SK-N-SH (cell line): ENCODE measurements at regions not wholly inside any gene's neighbourhood (a gene's known extent, or its start where the extent isn't known, plus 50 kb on each side); places are given as distances from the start of the nearest gene placed in this dataset.

Experiments
- CTCF ChIA-PET: fragments of 300-600, 350-600 bp; formaldehyde crosslinking; extraction: SDS; loops from one replicate; lab custom pipeline; 2021; lab: Yijun Ruan, JAX
- POLR2A ChIA-PET: fragments of 350-600 bp; sonication (Branson Sonifier 250); formaldehyde crosslinking; extraction: SDS; loops from one replicate; lab custom pipeline; 2020; ENCODE audit warnings: antibody characterized with exemption, inconsistent platforms; lab: Yijun Ruan, JAX
- DNase-seq: peaks from one replicate; pipeline ENCODE4 v3.0.0; 2012
- H2AFZ ChIP-seq: fragments of 200-600 bp; sonication (generic); 2 replicates; pipeline ENCODE4 v1.8.1; 2016; ENCODE audit warnings: antibody characterized with exemption, mild to moderate bottlenecking, low read depth
- H3F3A ChIP-seq: fragments of 200-600 bp; sonication (generic); replicated peaks from 2 replicates; pipeline ENCODE3; 2016; ENCODE audit warnings: antibody characterized with exemption, mild to moderate bottlenecking; ENCODE audit not compliant: insufficient read depth
- H3K27ac ChIP-seq, 2 experiments: fragments of 200-500 bp in 1 of 2; fragments of 200-600 bp in 1 of 2; sonication (Bioruptor generic) in 1 of 2; sonication (generic), shearing (Covaris generic) in 1 of 2; 2 replicates each; pipeline versions ENCODE4 v1.5.1 to v1.6.1; 2014 to 2016; ENCODE audit warnings: low read depth in 2 of 2, inconsistent platforms in 1 of 2, low read length in 1 of 2, mild to moderate bottlenecking in 1 of 2, mixed read lengths in 1 of 2
- H3K27me3 ChIP-seq: fragments of 200-600 bp; sonication (generic), shearing (Covaris generic); 2 replicates; pipeline ENCODE4 v1.6.1; 2016; ENCODE audit warnings: mixed run types; ENCODE audit not compliant: insufficient read depth
- H3K36me3 ChIP-seq, 2 experiments: fragments of 200-500 bp in 1 of 2; fragments of 200-600 bp in 1 of 2; sonication (Bioruptor generic) in 1 of 2; sonication (generic) in 1 of 2; replicated peaks in 1 of 2; 2 replicates each; pipeline versions ENCODE3 to v1.5.1; 2014 to 2016; ENCODE audit warnings: low read length in 1 of 2, mild to moderate bottlenecking in 1 of 2; ENCODE audit not compliant: insufficient read depth in 2 of 2, control insufficient read depth in 1 of 2
- H3K4me1 ChIP-seq, 2 experiments: fragments of 200-500 bp in 1 of 2; fragments of 200-600 bp in 1 of 2; sonication (Bioruptor generic) in 1 of 2; sonication (generic), shearing (Covaris generic) in 1 of 2; 2 replicates each; pipeline versions ENCODE4 v1.5.1 to v1.6.1; 2014 to 2016; ENCODE audit warnings: low read depth in 1 of 2, low read length in 1 of 2, mixed run types in 1 of 2; ENCODE audit not compliant: insufficient read depth in 2 of 2, control insufficient read depth in 1 of 2
- H3K4me2 ChIP-seq: fragments of 200-600 bp; sonication (generic), shearing (Covaris generic); 2 replicates; pipeline ENCODE4 v1.6.1; 2017; ENCODE audit warnings: mixed run types
- H3K4me3 ChIP-seq, 2 experiments: fragments of 200-500 bp in 1 of 2; fragments of 200-600 bp in 1 of 2; sonication (Bioruptor generic) in 1 of 2; sonication (generic), shearing (Covaris generic) in 1 of 2; 2 replicates each; pipeline versions ENCODE4 v1.5.1 to v1.8.1; 2014 to 2016; ENCODE audit warnings: low read depth in 2 of 2, inconsistent platforms in 1 of 2, low read length in 1 of 2, mild to moderate bottlenecking in 1 of 2, mixed read lengths in 1 of 2, moderate library complexity in 1 of 2
- H3K79me2 ChIP-seq: fragments of 200-600 bp; sonication (generic); 2 replicates; pipeline ENCODE4 v1.8.1; 2017; ENCODE audit warnings: mild to moderate bottlenecking; ENCODE audit not compliant: insufficient read depth
- H3K9ac ChIP-seq: fragments of 200-600 bp; sonication (generic); 2 replicates; pipeline ENCODE4 v1.6.1; 2017; ENCODE audit warnings: mixed run types
- H3K9me2 ChIP-seq: fragments of 200-600 bp; sonication (generic); 2 replicates; pipeline ENCODE4 v1.6.1; 2017; ENCODE audit warnings: mixed run types
- H3K9me3 ChIP-seq: fragments of 200-600 bp; sonication (generic); 2 replicates; pipeline ENCODE4 v1.6.1; 2017; ENCODE audit warnings: mixed run types, mild to moderate bottlenecking, moderate library complexity
- H4K20me1 ChIP-seq: fragments of 200-600 bp; sonication (generic); 2 replicates; pipeline ENCODE4 v1.6.1; 2017; ENCODE audit warnings: mild to moderate bottlenecking, mixed run types; ENCODE audit not compliant: insufficient read depth
- EP300 ChIP-seq, 2 experiments: IDR thresholded peaks; 2 replicates each; pipeline versions ENCODE4 v1.4.0 to v1.6.1; 2012; ENCODE audit warnings: borderline replicate concordance in 1 of 2, low read depth in 1 of 2, low read length in 1 of 2
- FOSL2 ChIP-seq: IDR thresholded peaks from 2 replicates; pipeline ENCODE4 v1.4.0; 2012; ENCODE audit warnings: low read depth, mild to moderate bottlenecking, moderate library complexity, borderline replicate concordance
- GATA2 ChIP-seq: sonication (generic); formaldehyde crosslinking; IDR thresholded peaks from 2 replicates; pipeline ENCODE4 v1.5.0; 2020; ENCODE audit warnings: mild to moderate bottlenecking, missing genetic modification reagents
- MXI1 ChIP-seq: IDR thresholded peaks from 2 replicates; pipeline ENCODE4 v1.6.1; 2012; ENCODE audit warnings: mild to moderate bottlenecking, low read depth, low read length, improper control_type of control experiment
- NRF1 ChIP-seq: IDR thresholded peaks from 2 replicates; pipeline ENCODE4 v1.6.1; 2012; ENCODE audit warnings: low read depth, mild to moderate bottlenecking, low read length
- PBX3 ChIP-seq: IDR thresholded peaks from 2 replicates; pipeline ENCODE4; 2012
- POLR2AphosphoS5 ChIP-seq: IDR thresholded peaks from 2 replicates; pipeline ENCODE4 v1.6.1; 2012; ENCODE audit warnings: low read depth, low read length
- RXRA ChIP-seq: IDR thresholded peaks from 2 replicates; pipeline ENCODE4 v1.4.0; 2012; ENCODE audit warnings: low read depth, mild to moderate bottlenecking, borderline replicate concordance
- SMC3 ChIP-seq: IDR thresholded peaks from 2 replicates; pipeline ENCODE4 v1.6.1; 2012; ENCODE audit warnings: low read depth, low read length, improper control_type of control experiment
- WGBS: methylation state at CpG from one replicate; pipeline ENCODE4 v1.1.6; 2017; ENCODE audit warnings: low lambda C conversion rate; 5-methylcytosine and 5-hydroxymethylcytosine counted together
- TF ChIP-seq, protein P1 (sequence below): IDR thresholded peaks from 2 replicates; pipeline ENCODE4 v1.4.0; 2012; ENCODE audit warnings: low read depth, borderline replicate concordance

DNA sequence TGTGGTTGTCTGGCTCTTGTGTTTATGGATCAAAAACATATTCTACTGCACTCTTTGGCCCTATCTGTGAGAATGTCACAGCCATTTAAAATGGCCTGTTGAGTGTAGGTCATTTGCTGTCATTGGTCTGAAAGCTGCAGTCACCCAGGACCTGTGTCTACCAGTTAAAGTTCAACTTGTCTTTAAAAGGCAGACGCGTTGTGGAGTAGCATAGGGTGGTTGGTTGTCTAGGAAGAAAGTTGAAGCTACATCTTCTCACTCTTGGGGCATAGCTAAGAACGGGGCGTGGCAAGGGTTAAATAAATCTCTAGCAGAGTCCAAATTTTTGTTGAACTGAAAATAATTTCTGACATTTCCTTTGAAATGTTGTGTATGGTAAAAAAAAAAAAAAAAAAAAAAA is 110.7 kb upstream of the E2F8 start (continued):
- TF ChIP-seq RXRA (no peak), SMC3 (no peak)

GRCh38 chr11:19350160-19350559 is 109.4 kb upstream of the E2F8 start:
- H3K4me1 ChIP-seq: peaks cover 0 to 11% of the 10 kb centered on the region in 2 experiments; a peak in 2 of 4 replicates
- DNase-seq: no peak
- no peaks in the 10 kb centered on the region for H3K9me2 ChIP-seq
- ChIA-PET CTCF (no interaction called here), POLR2A (no interaction called here)
- no peak overlapping the region for H3K4me3 ChIP-seq
- H3K4me2 ChIP-seq: no peak overlapping the region
- H3K27me3 ChIP-seq: peaks cover 63% of the 10 kb centered on the region
- no peak overlapping the region for H2AFZ ChIP-seq
- H3K27ac ChIP-seq: no peak overlapping the region
- TF ChIP-seq, protein P1, sequence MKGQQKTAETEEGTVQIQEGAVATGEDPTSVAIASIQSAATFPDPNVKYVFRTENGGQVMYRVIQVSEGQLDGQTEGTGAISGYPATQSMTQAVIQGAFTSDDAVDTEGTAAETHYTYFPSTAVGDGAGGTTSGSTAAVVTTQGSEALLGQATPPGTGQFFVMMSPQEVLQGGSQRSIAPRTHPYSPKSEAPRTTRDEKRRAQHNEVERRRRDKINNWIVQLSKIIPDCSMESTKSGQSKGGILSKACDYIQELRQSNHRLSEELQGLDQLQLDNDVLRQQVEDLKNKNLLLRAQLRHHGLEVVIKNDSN: no peak
- TF ChIP-seq MXI1 (no peak), GATA2 (CRISPR knock-in tag) (no peak)
- WGBS: 75% methylated on average over 11 of the region's 11 CpGs
- H3K36me3 ChIP-seq: no peaks in the 10 kb centered on the region
- H4K20me1 ChIP-seq: no peaks in the 10 kb centered on the region
- no peaks in the 10 kb centered on the region for H3F3A ChIP-seq
- no peak overlapping the region for H3K9ac ChIP-seq
- no peaks in the 10 kb centered on the region for H3K79me2 ChIP-seq
- H3K9me3 ChIP-seq: no peaks in the 10 kb centered on the region

- POLR2A ChIA-PET: no interaction called here
- Histone ChIP-seq H3K9me3 (no peaks in the 10 kb centered on the region), H3K36me3 (no peaks in the 10 kb centered on the region), H4K20me1 (no peaks in the 10 kb centered on the region), H3K9me2 (no peaks in the 10 kb centered on the region), H3K79me2 (no peaks in the 10 kb centered on the region), H3K27ac (no peak overlapping the region), H2AFZ (no peak overlapping the region), H3F3A (no peaks in the 10 kb centered on the region), H3K4me1 (peaks cover 0 to 12% of the 10 kb centered on the region in 2 experiments; a peak in 2 of 4 replicates), H3K4me2 (no peak overlapping the region)
- no peak for DNase-seq
- 74% methylated on average over 16 of the region's 17 CpGs for WGBS
- TF ChIP-seq PBX3: no peak
- no peak for TF ChIP-seq MXI1
- no peak for TF ChIP-seq FOSL2
- no peak for TF ChIP-seq RXRA
- TF ChIP-seq EP300 (IDR thresholded peaks at IDR 0.05; ENCODE audit: borderline replicate concordance in 1 of 2, low read depth in 1 of 2, low read length in 1 of 2): no peak
- no peak for TF ChIP-seq POLR2AphosphoS5
- no peak for TF ChIP-seq NRF1
- TF ChIP-seq, all 33 proteins: peak for 0
- peaks cover 70% of the 10 kb centered on the region for H3K27me3 ChIP-seq
- no peak overlapping the region for H3K9ac ChIP-seq
- CTCF ChIA-PET: interaction anchor here (0.8 to 1.9 kb wide), 3 partner anchors 18 to 209 kb away, joined by 3 to 7 read pairs (median 4); no protein-coding TSS in a partner anchor
- H3K4me3 ChIP-seq: no peak overlapping the region
Measured at GRCh38 chr11:19349340-19350025, 108.7 kb upstream of the E2F8 start.
